ENCODE measurements at regions not wholly inside any gene's neighbourhood (a gene's known extent, or its start where the extent isn't known, plus 50 kb on each side); places are given as distances from the start of the nearest gene placed in this dataset.
"Not testable (repeated sequence)": the region's sequence is repeated elsewhere in the genome, so short reads cannot be mapped to it uniquely, and the experiment has no call there.

GRCh38 chr5:3099526-3099925, 348.0 kb upstream of the IRX2 start:
- Histone ChIP-seq H3K36me3 (ENCODE audit: insufficient read depth in 1 of 2, low read depth in 1 of 2) (no peaks in the 10 kb centered on the region), H3K9me3 (no peaks in the 10 kb centered on the region), H3K27me3 (ENCODE audit: insufficient read depth in 3 of 3, low read length in 2 of 3) (peaks cover 0 to 8% (median 2%) of the 10 kb centered on the region in 3 donors), H3K4me3 (no peak overlapping the region), H3K27ac (no peak overlapping the region), H3K4me1 (no peaks in the 10 kb centered on the region)
- TF ChIP-seq CTCF (IDR thresholded peaks at IDR 0.05) = no peak
- ATAC-seq = no peak
- DNase-seq = no peak
- intact Hi-C loops (cut with DNase I) = no loop called here
- 66 to 71% (median 68%) methylated on average over 14 of the region's 14 CpGs for WGBS, 3 donors

GRCh38 chr5:3098821-3099220, 347.3 kb upstream of the IRX2 start:
- no peak for TF ChIP-seq CTCF (IDR thresholded peaks at IDR 0.05)
- Histone ChIP-seq H3K27ac (no peak overlapping the region), H3K9me3 (no peaks in the 10 kb centered on the region), H3K4me3 (no peak overlapping the region), H3K36me3 (ENCODE audit: insufficient read depth in 1 of 2, low read depth in 1 of 2) (no peaks in the 10 kb centered on the region), H3K4me1 (no peaks in the 10 kb centered on the region), H3K27me3 (ENCODE audit: insufficient read depth in 3 of 3, low read length in 2 of 3) (peaks cover 0 to 8% (median 2%) of the 10 kb centered on the region in 3 donors)
- WGBS, 3 donors = 42 to 54% (median 45%) methylated on average over 4 of the region's 4 CpGs
- intact Hi-C loops (cut with DNase I) = no loop called here
- DNase-seq (no peak), ATAC-seq (no peak)

- TF ChIP-seq CTCF (IDR thresholded peaks at IDR 0.05) = no peak
- ATAC-seq = no peak
- no peaks in the 10 kb centered on the region for H3K4me1 ChIP-seq
- no peaks in the 10 kb centered on the region for H3K9me3 ChIP-seq
- WGBS, 3 donors = 58 to 63% (median 59%) methylated on average over 13 of the region's 13 CpGs
- no peak overlapping the region for H3K27ac ChIP-seq
- H3K27me3 ChIP-seq (ENCODE audit: insufficient read depth in 3 of 3, low read length in 2 of 3) = peaks cover 0 to 2% (median 0%) of the 10 kb centered on the region in 3 donors
- H3K4me3 ChIP-seq = no peak overlapping the region
- intact Hi-C loops (cut with DNase I) = no loop called here
- DNase-seq = no peak
- no peaks in the 10 kb centered on the region for H3K36me3 ChIP-seq (ENCODE audit: insufficient read depth in 1 of 2, low read depth in 1 of 2)
These were observed 341.2 kb upstream of the IRX2 start for GRCh38 chr5:3092664-3093063.

GRCh38 chr5:3092211-3092610, 340.7 kb upstream of the IRX2 start:
- intact Hi-C loops (cut with DNase I) = no loop called here
- no peaks in the 10 kb centered on the region for H3K4me1 ChIP-seq
- no peak for ATAC-seq
- TF ChIP-seq CTCF (IDR thresholded peaks at IDR 0.05) = no peak
- H3K4me3 ChIP-seq = no peak overlapping the region
- no peaks in the 10 kb centered on the region for H3K36me3 ChIP-seq (ENCODE audit: insufficient read depth in 1 of 2, low read depth in 1 of 2)
- DNase-seq = no peak
- H3K27me3 ChIP-seq (ENCODE audit: insufficient read depth in 3 of 3, low read length in 2 of 3) = peaks cover 0 to 2% (median 0%) of the 10 kb centered on the region in 3 donors
- no peaks in the 10 kb centered on the region for H3K9me3 ChIP-seq
- 68 to 73% (median 72%) methylated on average over 7 of the region's 7 CpGs for WGBS, 3 donors
- no peak overlapping the region for H3K27ac ChIP-seq

GRCh38 chr5:3091040-3091774, 339.7 kb upstream of the IRX2 start:
- Histone ChIP-seq H3K36me3 (ENCODE audit: insufficient read depth in 1 of 2, low read depth in 1 of 2) (no peaks in the 10 kb centered on the region), H3K27me3 (ENCODE audit: insufficient read depth in 3 of 3, low read length in 2 of 3) (peaks cover 0 to 2% (median 0%) of the 10 kb centered on the region in 3 donors), H3K9me3 (no peaks in the 10 kb centered on the region), H3K4me3 (no peak overlapping the region), H3K27ac (no peak overlapping the region), H3K4me1 (no peaks in the 10 kb centered on the region)
- 57 to 60% (median 59%) methylated on average over 11 of the region's 11 CpGs for WGBS, 3 donors
- ATAC-seq (no peak), DNase-seq (no peak)
- intact Hi-C loops (cut with DNase I) = no loop called here
- no peak for TF ChIP-seq CTCF (IDR thresholded peaks at IDR 0.05)

- H3K36me3 ChIP-seq (ENCODE audit: insufficient read depth in 1 of 2, low read depth in 1 of 2); H3K27ac ChIP-seq; H3K4me3 ChIP-seq; ATAC-seq; intact Hi-C loops (cut with DNase I); H3K9me3 ChIP-seq; H3K4me1 ChIP-seq; DNase-seq; H3K27me3 ChIP-seq (ENCODE audit: insufficient read depth in 3 of 3, low read length in 2 of 3): not testable (repeated sequence)
- WGBS, 3 donors = 78 to 87% (median 80%) methylated on average over 5 to 6 of the region's 6 CpGs
These were observed 338.8 kb upstream of the IRX2 start for GRCh38 chr5:3090305-3090704.

Data from psoas muscle (tissue), 7 donors.